GM12878 (cell line): ENCODE measurements at regions not wholly inside any gene's neighbourhood (a gene's known extent, or its start where the extent isn't known, plus 50 kb on each side); places are given as distances from the start of the nearest gene placed in this dataset.

Experiments used
- EP300 ChIP-seq, 2 experiments: fragments of 150-350 bp in 1 of 2; IDR thresholded peaks; 2 replicates each; pipeline ENCODE4 v1.6.1; 2011 to 2012; ENCODE audit warnings: low read depth in 2 of 2, low read length in 2 of 2, borderline replicate concordance in 1 of 2, improper control_type of control experiment in 1 of 2, inconsistent platforms in 1 of 2; ENCODE audit not compliant: control insufficient read depth in 1 of 2
- GABPA ChIP-seq: IDR thresholded peaks from 2 replicates; pipeline ENCODE4 v1.6.1; 2014; ENCODE audit warnings: antibody characterized with exemption, low read depth, mild to moderate bottlenecking, inconsistent platforms
- LARP7 ChIP-seq: fragments of 450-650 bp; IDR thresholded peaks from 2 replicates; pipeline ENCODE4 v1.6.1; 2017; ENCODE audit warnings: mild to moderate bottlenecking
- RELA ChIP-seq: fragments of 450-650 bp; IDR thresholded peaks from 2 replicates; pipeline ENCODE4 v1.8.0; 2014; ENCODE audit warnings: borderline replicate concordance; ENCODE audit not compliant: partially characterized antibody
- SIN3A ChIP-seq: IDR thresholded peaks from 2 replicates; pipeline ENCODE4 v1.6.1; 2012; ENCODE audit warnings: low read depth, low read length, improper control_type of control experiment
- TAF1 ChIP-seq: IDR thresholded peaks from 2 replicates; pipeline ENCODE4 v1.6.1; 2011; ENCODE audit warnings: mild to moderate bottlenecking, low read depth, low read length, borderline replicate concordance
- TCF12 ChIP-seq: IDR thresholded peaks from 2 replicates; pipeline ENCODE4 v1.6.1; 2011; ENCODE audit warnings: low read depth, mild to moderate bottlenecking, low read length
- TF ChIP-seq, protein P1 (sequence below): IDR thresholded peaks from 2 replicates; pipeline ENCODE4 v1.6.1; 2012; ENCODE audit warnings: mild to moderate bottlenecking, low read depth, low read length
- TF ChIP-seq, protein P2 (sequence below), 3 experiments: IDR thresholded peaks in 2 of 3; conservative IDR thresholded peaks in 1 of 3; 2 replicates each; pipeline ENCODE4 v1.5.1; 2011; ENCODE audit warnings: low read depth in 3 of 3, low read length in 3 of 3, mild to moderate bottlenecking in 3 of 3, control low read depth in 2 of 3, moderate library complexity in 2 of 3, inconsistent platforms in 1 of 3, mixed read lengths in 1 of 3; ENCODE audit not compliant: control insufficient read depth in 2 of 3, insufficient read depth in 1 of 3; ENCODE audit errors: extremely low read depth in 1 of 3

DNA sequence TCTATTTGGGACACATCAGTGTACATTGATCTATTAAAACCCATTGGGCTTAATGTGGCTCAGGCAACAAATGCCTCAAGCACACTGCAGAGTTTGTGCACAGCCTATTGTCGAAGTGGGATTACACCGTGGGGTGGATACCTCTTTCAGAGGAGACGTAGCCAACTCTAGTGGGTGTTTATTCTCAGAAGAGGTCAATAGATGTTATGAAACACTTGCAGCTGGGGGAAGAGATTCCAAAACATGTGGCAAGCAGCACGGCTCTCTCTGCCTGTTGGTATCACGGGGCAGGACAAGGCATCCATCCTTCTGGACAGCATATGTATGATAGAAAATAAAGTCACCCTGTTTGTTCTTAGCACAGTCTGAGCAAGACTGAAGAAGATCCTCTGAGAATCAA is 121.4 kb upstream of the COPS8 start:
- TF ChIP-seq TAF1 (no peak), RELA (no peak), TCF12 (no peak), LARP7 (no peak), SIN3A (no peak), GABPA (no peak), EP300 (IDR thresholded peaks at IDR 0.05; ENCODE audit: borderline replicate concordance in 1 of 2, control insufficient read depth in 1 of 2, low read depth in 2 of 2, low read length in 2 of 2) (no peak)
- TF ChIP-seq, protein P1, sequence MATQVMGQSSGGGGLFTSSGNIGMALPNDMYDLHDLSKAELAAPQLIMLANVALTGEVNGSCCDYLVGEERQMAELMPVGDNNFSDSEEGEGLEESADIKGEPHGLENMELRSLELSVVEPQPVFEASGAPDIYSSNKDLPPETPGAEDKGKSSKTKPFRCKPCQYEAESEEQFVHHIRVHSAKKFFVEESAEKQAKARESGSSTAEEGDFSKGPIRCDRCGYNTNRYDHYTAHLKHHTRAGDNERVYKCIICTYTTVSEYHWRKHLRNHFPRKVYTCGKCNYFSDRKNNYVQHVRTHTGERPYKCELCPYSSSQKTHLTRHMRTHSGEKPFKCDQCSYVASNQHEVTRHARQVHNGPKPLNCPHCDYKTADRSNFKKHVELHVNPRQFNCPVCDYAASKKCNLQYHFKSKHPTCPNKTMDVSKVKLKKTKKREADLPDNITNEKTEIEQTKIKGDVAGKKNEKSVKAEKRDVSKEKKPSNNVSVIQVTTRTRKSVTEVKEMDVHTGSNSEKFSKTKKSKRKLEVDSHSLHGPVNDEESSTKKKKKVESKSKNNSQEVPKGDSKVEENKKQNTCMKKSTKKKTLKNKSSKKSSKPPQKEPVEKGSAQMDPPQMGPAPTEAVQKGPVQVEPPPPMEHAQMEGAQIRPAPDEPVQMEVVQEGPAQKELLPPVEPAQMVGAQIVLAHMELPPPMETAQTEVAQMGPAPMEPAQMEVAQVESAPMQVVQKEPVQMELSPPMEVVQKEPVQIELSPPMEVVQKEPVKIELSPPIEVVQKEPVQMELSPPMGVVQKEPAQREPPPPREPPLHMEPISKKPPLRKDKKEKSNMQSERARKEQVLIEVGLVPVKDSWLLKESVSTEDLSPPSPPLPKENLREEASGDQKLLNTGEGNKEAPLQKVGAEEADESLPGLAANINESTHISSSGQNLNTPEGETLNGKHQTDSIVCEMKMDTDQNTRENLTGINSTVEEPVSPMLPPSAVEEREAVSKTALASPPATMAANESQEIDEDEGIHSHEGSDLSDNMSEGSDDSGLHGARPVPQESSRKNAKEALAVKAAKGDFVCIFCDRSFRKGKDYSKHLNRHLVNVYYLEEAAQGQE = no peak
- TF ChIP-seq, protein P2, sequence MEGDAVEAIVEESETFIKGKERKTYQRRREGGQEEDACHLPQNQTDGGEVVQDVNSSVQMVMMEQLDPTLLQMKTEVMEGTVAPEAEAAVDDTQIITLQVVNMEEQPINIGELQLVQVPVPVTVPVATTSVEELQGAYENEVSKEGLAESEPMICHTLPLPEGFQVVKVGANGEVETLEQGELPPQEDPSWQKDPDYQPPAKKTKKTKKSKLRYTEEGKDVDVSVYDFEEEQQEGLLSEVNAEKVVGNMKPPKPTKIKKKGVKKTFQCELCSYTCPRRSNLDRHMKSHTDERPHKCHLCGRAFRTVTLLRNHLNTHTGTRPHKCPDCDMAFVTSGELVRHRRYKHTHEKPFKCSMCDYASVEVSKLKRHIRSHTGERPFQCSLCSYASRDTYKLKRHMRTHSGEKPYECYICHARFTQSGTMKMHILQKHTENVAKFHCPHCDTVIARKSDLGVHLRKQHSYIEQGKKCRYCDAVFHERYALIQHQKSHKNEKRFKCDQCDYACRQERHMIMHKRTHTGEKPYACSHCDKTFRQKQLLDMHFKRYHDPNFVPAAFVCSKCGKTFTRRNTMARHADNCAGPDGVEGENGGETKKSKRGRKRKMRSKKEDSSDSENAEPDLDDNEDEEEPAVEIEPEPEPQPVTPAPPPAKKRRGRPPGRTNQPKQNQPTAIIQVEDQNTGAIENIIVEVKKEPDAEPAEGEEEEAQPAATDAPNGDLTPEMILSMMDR (IDR thresholded peaks at IDR 0.05 in 2 of 3, conservative IDR thresholded peaks at IDR 0.05 in 1 of 3; ENCODE audit: control insufficient read depth in 2 of 3, extremely low read depth in 1 of 3, insufficient read depth in 1 of 3, low read depth in 3 of 3, low read length in 3 of 3) = no peak
